HG02763 (cell line): ENCODE measurements at regions not wholly inside any gene's neighbourhood (a gene's known extent, or its start where the extent isn't known, plus 50 kb on each side); places are given as distances from the start of the nearest gene placed in this dataset.
A peak's percentile ranks its signal among the peaks of the same experiment; 100 is the strongest.

Experiments
- ATAC-seq: cut with Tn5 transposase; IDR thresholded peaks from one replicate; pipeline ENCODE4 v1.9.1; 2021; ENCODE audit warnings: mild to moderate bottlenecking, moderate library complexity; ENCODE audit not compliant: unreplicated experiment

DNA sequence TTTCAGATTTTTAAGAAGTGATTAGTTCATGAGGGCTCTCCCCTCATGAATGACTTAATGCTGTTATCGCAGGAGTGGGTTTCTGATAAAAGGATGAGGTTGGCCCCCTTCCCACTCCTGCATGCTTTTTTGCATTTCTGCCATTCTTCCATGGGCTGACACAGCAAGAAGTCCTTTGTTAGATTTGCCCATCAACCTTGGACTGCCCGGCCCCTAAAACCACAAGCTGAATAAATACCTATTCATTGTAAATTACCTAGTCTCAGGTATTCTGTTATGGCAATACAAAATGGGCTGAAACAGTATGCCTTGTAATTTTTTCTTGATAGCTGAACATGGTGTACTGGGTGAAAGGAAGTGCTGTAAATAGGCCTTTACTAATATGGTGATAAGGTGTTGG, 72.7 kb upstream of the DPH5 start:
- no peak for ATAC-seq

- ATAC-seq: no peak
These were observed 64.2 kb upstream of the DPH5 start for GRCh38 chr1:101089613-101090338.

- no peak for ATAC-seq
These were observed 62.8 kb upstream of the DPH5 start for GRCh38 chr1:101088431-101088830.

DNA sequence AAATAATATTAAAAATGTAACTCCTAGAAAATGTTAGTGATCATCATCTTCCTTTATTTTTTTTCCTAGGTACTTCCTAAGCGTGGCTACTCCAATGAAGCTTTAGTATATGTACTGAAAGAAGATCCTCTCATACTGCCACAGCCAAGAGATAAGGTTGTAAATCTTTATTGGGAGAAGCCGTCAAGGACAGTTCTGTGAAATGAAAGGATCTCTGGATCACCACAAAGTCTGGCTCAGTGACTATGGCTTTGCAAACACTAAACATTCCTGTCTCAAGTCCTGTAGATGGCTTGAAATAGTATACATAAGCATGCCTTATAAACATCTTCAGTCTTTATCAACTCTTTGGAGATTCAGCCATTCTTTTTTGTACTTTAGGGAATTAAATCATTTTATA, 61.2 kb upstream of the DPH5 start:
- no peak for ATAC-seq

DNA sequence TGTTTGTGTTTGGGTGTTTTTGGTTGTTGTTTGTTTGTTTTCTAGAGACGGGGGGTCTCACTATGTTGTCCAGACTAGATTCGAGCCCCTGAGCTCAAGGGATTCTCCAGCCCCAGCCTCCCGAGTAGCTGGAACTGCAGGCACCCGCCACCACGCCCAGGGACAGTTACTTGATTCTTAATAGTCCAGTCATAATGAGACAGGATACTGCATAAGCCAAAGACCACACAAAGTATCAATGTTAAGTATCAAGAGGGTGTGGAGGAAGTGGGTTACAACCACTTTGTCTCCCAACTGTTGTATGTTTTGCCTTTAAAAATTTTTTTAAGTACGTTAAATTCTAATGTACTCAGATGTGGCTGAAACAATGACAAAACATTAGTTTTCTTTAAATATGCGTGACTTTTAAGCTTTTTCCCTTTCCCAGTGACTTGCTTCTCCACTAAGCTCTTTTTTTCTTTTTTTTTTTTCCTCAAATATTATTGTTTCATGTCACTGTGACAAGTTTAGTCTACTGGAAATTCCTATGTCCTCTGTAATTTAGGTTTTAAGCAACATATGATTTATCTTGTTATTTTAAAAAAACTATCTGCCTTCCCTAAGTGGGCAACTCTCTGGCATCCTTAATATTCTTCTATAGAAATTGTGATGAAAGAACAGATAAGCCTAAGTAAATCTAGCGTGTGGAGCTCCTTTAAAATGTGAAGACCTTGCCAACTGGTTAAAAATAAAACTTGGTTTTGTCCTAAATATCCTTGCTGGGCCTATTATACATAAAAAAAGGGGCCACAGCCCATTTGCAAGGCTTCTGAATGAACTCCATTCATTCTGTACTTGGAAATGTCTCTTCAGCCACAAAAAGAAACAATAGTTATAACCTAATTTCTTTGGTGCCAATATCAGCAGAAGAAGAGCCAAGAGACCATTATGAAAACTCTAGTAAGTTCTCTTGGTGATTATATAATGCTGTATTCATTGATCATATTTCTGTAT, 56.2 kb upstream of the DPH5 start:
- peak; percentile 65 for ATAC-seq

DNA sequence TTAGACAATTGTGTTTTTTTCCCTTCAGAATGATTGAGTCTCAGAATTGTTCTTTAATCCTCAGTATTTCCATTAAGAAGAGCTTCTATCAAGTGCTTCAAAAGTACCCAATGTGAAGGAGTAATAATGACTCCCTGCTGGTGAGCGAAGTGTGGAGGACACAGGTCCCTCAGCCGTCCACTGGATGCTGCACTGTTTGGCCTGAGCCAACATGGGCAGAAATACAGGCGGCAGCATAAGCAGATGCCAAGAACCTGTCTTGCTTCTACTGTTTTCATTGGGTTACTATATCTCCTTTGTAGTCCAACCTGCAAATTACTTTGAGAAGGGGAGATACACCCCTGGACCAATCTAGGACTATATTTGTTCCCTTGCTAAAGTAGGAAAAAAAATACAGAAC, 55.3 kb upstream of the DPH5 start:
- ATAC-seq: no peak

GRCh38 chr1:101079341-101079740, 53.8 kb upstream of the DPH5 start:
- no peak for ATAC-seq

GRCh38 chr1:101077849-101078248, 52.3 kb upstream of the DPH5 start:
- no peak for ATAC-seq

DNA sequence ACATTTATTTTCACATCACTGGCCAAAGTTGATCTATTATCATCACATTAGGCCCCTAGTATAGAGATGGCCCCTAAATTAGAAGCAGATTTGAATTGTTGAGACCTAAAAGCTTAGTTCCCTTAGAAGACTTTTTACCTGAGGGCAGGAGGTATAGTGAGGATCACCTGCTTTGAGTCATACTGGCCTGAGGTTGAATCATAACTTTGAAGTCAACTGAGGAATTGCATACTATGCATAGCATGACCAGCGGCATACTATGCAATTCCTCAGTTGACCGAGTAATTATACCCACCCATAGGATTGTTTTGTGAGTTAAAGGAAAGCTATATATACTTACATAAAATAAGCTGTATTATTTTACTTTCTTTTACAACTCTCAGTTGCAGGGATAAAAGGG, 50.3 kb upstream of the DPH5 start:
- no peak for ATAC-seq
